ENCODE measurements at regions not wholly inside any gene's neighbourhood (a gene's known extent, or its start where the extent isn't known, plus 50 kb on each side); places are given as distances from the start of the nearest gene placed in this dataset.

- H3K4me3 ChIP-seq (ENCODE audit: low read depth, low read length), result no peak overlapping the region
- H3K4me1 ChIP-seq, result no peaks in the 10 kb centered on the region
- no peak for DNase-seq
- intact Hi-C loops (cut with micrococcal nuclease; ENCODE audit: unreplicated experiment), result no loop called here
- no peak overlapping the region for H3K4me3 Mint-ChIP-seq (ENCODE audit: unreplicated experiment)
- CTCF ChIA-PET, result no interaction called here
- H3K9me3 Mint-ChIP-seq (ENCODE audit: unreplicated experiment), result no peaks in the 10 kb centered on the region
- POLR2A ChIA-PET, result no interaction called here
- H3K4me1 Mint-ChIP-seq (ENCODE audit: low read depth, unreplicated experiment), result no peaks in the 10 kb centered on the region
- peaks cover 5% of the 10 kb centered on the region for H3K36me3 Mint-ChIP-seq (ENCODE audit: insufficient read depth, unreplicated experiment)
- H3K27me3 ChIP-seq (replicated peaks; ENCODE audit: control insufficient read depth, insufficient read depth, low read length), result no peaks in the 10 kb centered on the region
- TF ChIP-seq, protein P1, sequence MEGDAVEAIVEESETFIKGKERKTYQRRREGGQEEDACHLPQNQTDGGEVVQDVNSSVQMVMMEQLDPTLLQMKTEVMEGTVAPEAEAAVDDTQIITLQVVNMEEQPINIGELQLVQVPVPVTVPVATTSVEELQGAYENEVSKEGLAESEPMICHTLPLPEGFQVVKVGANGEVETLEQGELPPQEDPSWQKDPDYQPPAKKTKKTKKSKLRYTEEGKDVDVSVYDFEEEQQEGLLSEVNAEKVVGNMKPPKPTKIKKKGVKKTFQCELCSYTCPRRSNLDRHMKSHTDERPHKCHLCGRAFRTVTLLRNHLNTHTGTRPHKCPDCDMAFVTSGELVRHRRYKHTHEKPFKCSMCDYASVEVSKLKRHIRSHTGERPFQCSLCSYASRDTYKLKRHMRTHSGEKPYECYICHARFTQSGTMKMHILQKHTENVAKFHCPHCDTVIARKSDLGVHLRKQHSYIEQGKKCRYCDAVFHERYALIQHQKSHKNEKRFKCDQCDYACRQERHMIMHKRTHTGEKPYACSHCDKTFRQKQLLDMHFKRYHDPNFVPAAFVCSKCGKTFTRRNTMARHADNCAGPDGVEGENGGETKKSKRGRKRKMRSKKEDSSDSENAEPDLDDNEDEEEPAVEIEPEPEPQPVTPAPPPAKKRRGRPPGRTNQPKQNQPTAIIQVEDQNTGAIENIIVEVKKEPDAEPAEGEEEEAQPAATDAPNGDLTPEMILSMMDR (IDR thresholded peaks at IDR 0.05; ENCODE audit: insufficient read depth in 1 of 2, low read depth in 1 of 2, low read length in 1 of 2, severe bottlenecking in 1 of 2, unreplicated experiment in 1 of 2), result no peak
- H3K27ac Mint-ChIP-seq (ENCODE audit: unreplicated experiment), result no peak overlapping the region
- no peaks in the 10 kb centered on the region for H3K27me3 Mint-ChIP-seq (ENCODE audit: insufficient read depth, unreplicated experiment)
- H3K36me3 ChIP-seq (ENCODE audit: control insufficient read depth, insufficient read depth, low read length), result no peaks in the 10 kb centered on the region
- no TSS peak for BruUV-seq (replicated peaks)
- H3K9me3 ChIP-seq, result no peaks in the 10 kb centered on the region; the same call in 1 of the 2 replicates
These were observed 87.6 kb upstream of the MAP1LC3B2 start for GRCh38 chr12:116471544-116471943.

- no peak for DNase-seq
- Mint-ChIP-seq H3K27ac (ENCODE audit: unreplicated experiment) (no peak overlapping the region), H3K9me3 (ENCODE audit: unreplicated experiment) (no peaks in the 10 kb centered on the region), H3K4me1 (ENCODE audit: low read depth, unreplicated experiment) (no peaks in the 10 kb centered on the region), H3K27me3 (ENCODE audit: insufficient read depth, unreplicated experiment) (no peaks in the 10 kb centered on the region), H3K36me3 (ENCODE audit: insufficient read depth, unreplicated experiment) (peaks cover 5% of the 10 kb centered on the region), H3K4me3 (ENCODE audit: unreplicated experiment) (no peak overlapping the region)
- intact Hi-C loops (cut with micrococcal nuclease; ENCODE audit: unreplicated experiment), result no loop called here
- H3K36me3 ChIP-seq (ENCODE audit: control insufficient read depth, insufficient read depth, low read length), result no peaks in the 10 kb centered on the region
- CTCF ChIA-PET, result no interaction called here
- POLR2A ChIA-PET, result no interaction called here
- H3K27me3 ChIP-seq (replicated peaks; ENCODE audit: control insufficient read depth, insufficient read depth, low read length), result no peaks in the 10 kb centered on the region
- H3K4me1 ChIP-seq, result no peaks in the 10 kb centered on the region
- no peak overlapping the region for H3K4me3 ChIP-seq (ENCODE audit: low read depth, low read length)
- TF ChIP-seq, protein P1 (IDR thresholded peaks at IDR 0.05; ENCODE audit: insufficient read depth in 1 of 2, low read depth in 1 of 2, low read length in 1 of 2, severe bottlenecking in 1 of 2, unreplicated experiment in 1 of 2), result no peak
- H3K9me3 ChIP-seq, result peaks cover 4% of the 10 kb centered on the region; the same call in 1 of the 2 replicates
- no TSS peak for BruUV-seq (replicated peaks)
These were observed 87.0 kb upstream of the MAP1LC3B2 start for GRCh38 chr12:116472193-116472592.

GRCh38 chr12:116473416-116473815 lies 85.8 kb upstream of the MAP1LC3B2 start:
- no peak overlapping the region for H3K4me3 ChIP-seq (ENCODE audit: low read depth, low read length)
- intact Hi-C loops (cut with micrococcal nuclease; ENCODE audit: unreplicated experiment), result loop anchor here (1.0 kb wide), 1 partner anchor 46 kb away; no protein-coding TSS in a partner anchor
- H3K9me3 ChIP-seq, result peaks cover 9% of the 10 kb centered on the region
- ChIA-PET POLR2A (no interaction called here), CTCF (no interaction called here)
- Mint-ChIP-seq H3K36me3 (ENCODE audit: insufficient read depth, unreplicated experiment) (peaks cover 5% of the 10 kb centered on the region), H3K4me3 (ENCODE audit: unreplicated experiment) (no peak overlapping the region), H3K27ac (ENCODE audit: unreplicated experiment) (no peak overlapping the region), H3K9me3 (ENCODE audit: unreplicated experiment) (no peaks in the 10 kb centered on the region), H3K27me3 (ENCODE audit: insufficient read depth, unreplicated experiment) (no peaks in the 10 kb centered on the region), H3K4me1 (ENCODE audit: low read depth, unreplicated experiment) (no peaks in the 10 kb centered on the region)
- DNase-seq, result no peak
- TF ChIP-seq, protein P1 (IDR thresholded peaks at IDR 0.05; ENCODE audit: insufficient read depth in 1 of 2, low read depth in 1 of 2, low read length in 1 of 2, severe bottlenecking in 1 of 2, unreplicated experiment in 1 of 2), result no peak
- no peaks in the 10 kb centered on the region for H3K4me1 ChIP-seq
- H3K36me3 ChIP-seq (ENCODE audit: control insufficient read depth, insufficient read depth, low read length), result no peaks in the 10 kb centered on the region
- BruUV-seq (replicated peaks), result no TSS peak
- no peaks in the 10 kb centered on the region for H3K27me3 ChIP-seq (replicated peaks; ENCODE audit: control insufficient read depth, insufficient read depth, low read length)
